DOHH2 (cell line): ENCODE measurements at regions not wholly inside any gene's neighbourhood (a gene's known extent, or its start where the extent isn't known, plus 50 kb on each side); places are given as distances from the start of the nearest gene placed in this dataset.

Source experiments
- CTCF ChIP-seq: fragments of 200-600 bp; sonication (generic); IDR thresholded peaks from one replicate; pipeline ENCODE4 v1.5.1; 2014; ENCODE audit warnings: antibody characterized with exemption, mild to moderate bottlenecking, low read depth, low read length; ENCODE audit not compliant: poor library complexity, severe bottlenecking
- EZH2phosphoT487 ChIP-seq: fragments of 200-600 bp; sonication (generic); IDR thresholded peaks from 2 replicates; pipeline ENCODE4 v1.6.1; 2017; ENCODE audit warnings: borderline replicate concordance, mild to moderate bottlenecking, antibody characterized with exemption, low read length, moderate library complexity, mixed read lengths

DNA sequence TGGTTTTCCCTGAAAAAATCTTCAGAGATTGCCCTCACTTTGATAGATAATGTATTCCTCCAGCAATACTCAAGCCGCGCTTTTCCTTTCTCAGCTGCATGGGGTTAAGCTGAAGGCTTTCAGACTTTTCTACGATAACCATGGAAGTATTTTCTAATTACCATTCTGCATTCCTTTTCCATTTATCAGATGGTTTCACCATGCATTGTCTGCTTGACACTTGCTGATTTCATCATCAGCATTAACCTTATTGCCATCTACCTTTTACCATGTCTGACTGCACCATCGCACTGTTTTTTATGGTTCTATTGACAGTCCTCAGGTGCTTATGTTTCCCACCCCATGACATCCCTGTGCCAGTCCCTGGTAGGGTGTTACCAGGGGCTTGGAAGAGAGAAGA is 91.6 kb downstream of the DMAC1 start:
- TF ChIP-seq CTCF = no peak
- no peak for TF ChIP-seq EZH2phosphoT487
